IMR-90 (cell line): ENCODE measurements at regions not wholly inside any gene's neighbourhood (a gene's known extent, or its start where the extent isn't known, plus 50 kb on each side); places are given as distances from the start of the nearest gene placed in this dataset.

Experiments used
- ATAC-seq: fragments of 200-7000 bp; cut with Tn5 transposase; 2 replicates; pipeline ENCODE4 v1.9.1; 2020; ENCODE audit warnings: low read depth, mild to moderate bottlenecking, moderate library complexity
- BruUV-seq: library from RNA; stranded (reverse); fragments of 400-500 nt; replicated peaks from 2 replicates; lab custom pipeline; 2021; lab: Mats Ljungman, UMichigan
- CTCF ChIA-PET: fragments of 300-600 bp; formaldehyde crosslinking; extraction: SDS; loops from one replicate; lab custom pipeline; 2021; ENCODE audit warnings: antibody characterized with exemption; lab: Yijun Ruan, JAX
- POLR2A ChIA-PET: fragments of 300-600 bp; sonication (Branson Sonifier 250); formaldehyde crosslinking; loops from one replicate; lab custom pipeline; 2022; ENCODE audit warnings: antibody characterized with exemption; ENCODE audit not compliant: unreplicated experiment; lab: Charles Lee
- DNase-seq: peaks from one replicate; pipeline ENCODE4 v3.0.0; 2013
- H2AFZ ChIP-seq: replicated peaks from 2 replicates; pipeline ENCODE3; 2013; ENCODE audit warnings: low read length, mild to moderate bottlenecking; ENCODE audit not compliant: poor library complexity
- H2AK5ac ChIP-seq: 2 replicates; pipeline ENCODE4 v1.6.1; 2013; ENCODE audit warnings: low read depth, low read length, inconsistent platforms
- H2AK9ac ChIP-seq: replicated peaks from 2 replicates; pipeline ENCODE3; 2013; ENCODE audit warnings: mild to moderate bottlenecking, low read depth, low read length, moderate library complexity; ENCODE audit not compliant: poor library complexity
- H2BK120ac ChIP-seq: 2 replicates; pipeline ENCODE4 v1.6.1; 2013; ENCODE audit warnings: low read depth, low read length, inconsistent platforms
- H2BK15ac ChIP-seq: 3 replicates; pipeline ENCODE4 v1.6.1; 2013; ENCODE audit warnings: low read depth, low read length, inconsistent platforms
- H2BK20ac ChIP-seq: 2 replicates; pipeline ENCODE4 v1.6.1; 2013; ENCODE audit warnings: low read depth, mild to moderate bottlenecking, inconsistent platforms, low read length, moderate library complexity
- H2BK5ac ChIP-seq: 2 replicates; pipeline ENCODE4 v1.6.1; 2013; ENCODE audit warnings: mild to moderate bottlenecking, low read depth, low read length, inconsistent platforms; ENCODE audit not compliant: poor library complexity, severe bottlenecking
- H3K14ac ChIP-seq: replicated peaks from 2 replicates; pipeline ENCODE4 v1.6.1; 2013; ENCODE audit warnings: low read depth, low read length, inconsistent platforms
- H3K18ac ChIP-seq: 2 replicates; pipeline ENCODE4 v1.6.1; 2013; ENCODE audit warnings: low read depth, low read length, control low read depth
- H3K23ac ChIP-seq: 2 replicates; pipeline ENCODE4 v1.6.1; 2013; ENCODE audit warnings: low read depth, low read length, inconsistent platforms
- H3K27ac ChIP-seq: 2 replicates; pipeline ENCODE4 v1.5.1; 2013; ENCODE audit warnings: mild to moderate bottlenecking, control low read depth, low read length; ENCODE audit not compliant: insufficient read depth
- H3K27me3 ChIP-seq: 2 replicates; pipeline ENCODE4 v1.6.1; 2013; ENCODE audit warnings: low read length; ENCODE audit not compliant: control insufficient read depth, insufficient read depth
- H3K36me3 ChIP-seq: 2 replicates; pipeline ENCODE4 v1.6.1; 2013; ENCODE audit warnings: low read length, mixed read lengths; ENCODE audit not compliant: control insufficient read depth, insufficient read depth
- H3K4ac ChIP-seq: 2 replicates; pipeline ENCODE4 v1.6.1; 2013; ENCODE audit warnings: low read depth, low read length, inconsistent platforms
- H3K4me1 ChIP-seq: 2 replicates; pipeline ENCODE4 v1.6.1; 2013; ENCODE audit warnings: low read length, mixed read lengths; ENCODE audit not compliant: control insufficient read depth, insufficient read depth
- H3K4me2 ChIP-seq: 2 replicates; pipeline ENCODE4 v1.6.1; 2013; ENCODE audit warnings: low read depth, mild to moderate bottlenecking, control low read depth, low read length, moderate library complexity
- H3K4me3 ChIP-seq: 2 replicates; pipeline ENCODE4 v1.5.1; 2013; ENCODE audit warnings: low read depth, mild to moderate bottlenecking, control low read depth, low read length, moderate library complexity; ENCODE audit not compliant: insufficient read depth
- H3K56ac ChIP-seq: 2 replicates; pipeline ENCODE4 v1.6.1; 2013; ENCODE audit warnings: low read length, inconsistent platforms; ENCODE audit not compliant: insufficient read depth; ENCODE audit errors: extremely low read depth
- H3K79me1 ChIP-seq, 2 experiments: 2 replicates each; pipeline ENCODE4 v1.6.1; 2013; ENCODE audit warnings: low read length in 2 of 2, inconsistent platforms in 1 of 2, low read depth in 1 of 2
- H3K9ac ChIP-seq: 2 replicates; pipeline ENCODE4 v1.6.1; 2013; ENCODE audit warnings: low read depth, low read length, control low read depth
- H3K9me1 ChIP-seq: 2 replicates; pipeline ENCODE4 v1.6.1; 2013; ENCODE audit warnings: low read length, inconsistent platforms; ENCODE audit not compliant: insufficient read depth
- H3K9me3 ChIP-seq: 2 replicates; pipeline ENCODE4 v1.6.1; 2013; ENCODE audit warnings: low read length; ENCODE audit not compliant: control insufficient read depth, insufficient read depth
- H4K20me1 ChIP-seq: 2 replicates; pipeline ENCODE4 v1.6.1; 2013; ENCODE audit warnings: low read length, inconsistent platforms; ENCODE audit not compliant: insufficient read depth
- H4K5ac ChIP-seq: 2 replicates; pipeline ENCODE4 v1.6.1; 2013; ENCODE audit warnings: mild to moderate bottlenecking, low read depth, low read length, control low read depth
- H4K8ac ChIP-seq, 2 experiments: 2 replicates each; pipeline ENCODE4 v1.6.1; 2013; ENCODE audit warnings: low read depth in 2 of 2, low read length in 2 of 2, control low read depth in 1 of 2, inconsistent platforms in 1 of 2
- H4K91ac ChIP-seq: 2 replicates; pipeline ENCODE4 v1.6.1; 2013; ENCODE audit warnings: low read depth, low read length, inconsistent platforms; ENCODE audit not compliant: insufficient read depth
- BHLHE40 ChIP-seq: fragments of 150-350 bp; IDR thresholded peaks from 2 replicates; pipeline ENCODE4 v1.6.1; 2016; ENCODE audit warnings: mild to moderate bottlenecking, low read depth, low read length
- CEBPB ChIP-seq: IDR thresholded peaks from 2 replicates; pipeline ENCODE4 v1.6.1; 2012; ENCODE audit warnings: low read depth, low read length, improper control_type of control experiment
- CHD1 ChIP-seq: IDR thresholded peaks from 2 replicates; pipeline ENCODE4 v1.6.1; 2012; ENCODE audit warnings: low read depth, low read length, improper control_type of control experiment
- FOS ChIP-seq: fragments of 150-350 bp; IDR thresholded peaks from 2 replicates; pipeline ENCODE4 v1.6.1; 2016; ENCODE audit warnings: low read depth, low read length
- MAFK ChIP-seq: IDR thresholded peaks from 2 replicates; pipeline ENCODE4 v1.6.1; 2012; ENCODE audit warnings: low read depth, low read length, improper control_type of control experiment
- MAZ ChIP-seq: IDR thresholded peaks from 2 replicates; pipeline ENCODE4 v1.6.1; 2012; ENCODE audit warnings: low read depth, mild to moderate bottlenecking, low read length, improper control_type of control experiment, moderate library complexity, borderline replicate concordance
- MXI1 ChIP-seq: IDR thresholded peaks from 2 replicates; pipeline ENCODE4 v1.6.1; 2012; ENCODE audit warnings: low read depth, mild to moderate bottlenecking, low read length, moderate library complexity, borderline replicate concordance
- NFE2L2 ChIP-seq: fragments of 150-350 bp; IDR thresholded peaks from 2 replicates; pipeline ENCODE4 v1.6.1; 2016; ENCODE audit warnings: low read depth, mild to moderate bottlenecking, low read length
- POLR2A ChIP-seq: IDR thresholded peaks from 2 replicates; pipeline ENCODE4 v1.6.1; 2012; ENCODE audit warnings: mild to moderate bottlenecking, low read depth, low read length
- RAD21 ChIP-seq: IDR thresholded peaks from 2 replicates; pipeline ENCODE4 v1.6.1; 2012; ENCODE audit warnings: low read length, improper control_type of control experiment
- WGBS, 2 experiments: methylation state at CpG; one replicate each; pipeline versions ENCODE4 v1.1.5 to v1.1.7; 2013; ENCODE audit warnings: missing lambda C conversion rate in 2 of 2; ENCODE audit not compliant: insufficient read length in 1 of 2; ENCODE audit errors: extremely low coverage in 2 of 2; 5-methylcytosine and 5-hydroxymethylcytosine counted together
- dilution Hi-C: fragments of 300-500 bp; cut with HindIII; formaldehyde crosslinking; loops from one replicate; pipeline ENCODE4 v1.14.3; 2018; ENCODE audit warnings: low sequenced_read_pairs; ENCODE audit not compliant: unreplicated experiment
- in situ Hi-C: fragments of 300-500 bp; cut with MboI; formaldehyde crosslinking; loops from 3 replicates; pipeline ENCODE4 v1.14.3; 2019; ENCODE audit warnings: low sequenced_read_pairs, inconsistent platforms, mixed read lengths
- intact Hi-C: fragments of 100-400 bp; cut with micrococcal nuclease; formaldehyde crosslinking; loops from 2 replicates; pipeline ENCODE4 v1.10.0; 2022
- TF ChIP-seq, protein P1 (sequence below): fragments of 150-350 bp; IDR thresholded peaks from 2 replicates; pipeline ENCODE4 v1.6.1; 2017; ENCODE audit warnings: mild to moderate bottlenecking, antibody characterized with exemption, low read length, low read depth
- TF ChIP-seq, protein P2 (sequence below): fragments of 150-350 bp; IDR thresholded peaks from 2 replicates; pipeline ENCODE4 v1.6.1; 2016; ENCODE audit warnings: low read depth, mild to moderate bottlenecking, low read length, moderate library complexity, borderline replicate concordance

DNA sequence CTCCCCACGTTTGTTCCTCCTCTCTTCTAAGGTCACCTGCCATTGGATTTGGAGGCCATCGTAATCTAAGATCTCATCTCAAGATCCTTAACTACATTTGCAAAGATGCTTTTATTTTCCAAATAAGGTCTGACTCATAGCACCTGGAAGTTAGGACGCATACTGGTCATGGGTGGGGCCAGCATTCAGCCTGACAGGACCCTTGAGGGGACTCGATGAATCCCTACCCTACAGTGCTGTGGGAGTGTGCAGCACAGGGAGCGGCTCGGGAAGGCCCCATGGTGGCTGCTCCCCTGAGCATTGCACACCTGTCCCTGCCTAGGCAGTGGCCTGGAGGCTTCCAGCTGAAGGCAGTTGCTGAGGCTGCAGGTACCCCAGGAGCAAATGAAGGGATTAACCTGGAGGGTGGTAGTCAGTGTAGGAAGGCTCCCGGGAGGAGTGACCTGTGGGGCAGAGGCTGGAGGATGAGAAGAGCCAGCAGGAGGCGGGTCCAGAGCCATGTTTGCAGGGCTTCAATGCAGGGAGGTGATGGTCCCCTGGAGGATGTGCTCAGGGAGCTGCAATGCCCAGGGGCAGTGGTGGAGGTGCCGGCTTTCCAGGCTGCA, 362.2 kb downstream of the CTTN start:
- dilution Hi-C loops = no loop called here
- Histone ChIP-seq H3K4me3 (no peak overlapping the region), H2AFZ (no peak overlapping the region), H3K14ac (no peak overlapping the region), H3K56ac (no peak overlapping the region), H2BK20ac (no peak overlapping the region), H4K20me1 (no peaks in the 10 kb centered on the region; the same call in none of the 2 replicates), H2BK120ac (no peak overlapping the region), H3K4me2 (no peak overlapping the region), H3K9ac (no peak overlapping the region), H2AK5ac (no peak overlapping the region), H3K23ac (no peak overlapping the region), H3K9me1 (no peaks in the 10 kb centered on the region), H3K18ac (no peak overlapping the region), H4K8ac (no peak overlapping the region), H3K4ac (no peak overlapping the region), H3K4me1 (no peaks in the 10 kb centered on the region), H2BK5ac (no peak overlapping the region), H3K79me1 (no peaks in the 10 kb centered on the region), H3K27me3 (no peaks in the 10 kb centered on the region; the same call in 1 of the 2 replicates), H4K91ac (no peak overlapping the region), H3K27ac (no peak overlapping the region), H3K9me3 (peaks cover 2% of the 10 kb centered on the region; the same call in 1 of the 2 replicates), H2AK9ac (no peak overlapping the region), H4K5ac (no peak overlapping the region), H3K36me3 (no peaks in the 10 kb centered on the region), H2BK15ac (no peak overlapping the region)
- POLR2A ChIA-PET = no interaction called here
- intact Hi-C loops = no loop called here
- 40% methylated on average over 2 of the region's 9 CpGs; no CpG with 5 or more reads in 1 of the 2 experiments for WGBS, 2 experiments
- CTCF ChIA-PET = no interaction called here
- no TSS peak for BruUV-seq
- DNase-seq (no peak), ATAC-seq (no peak)
- no peak for TF ChIP-seq POLR2A
- no peak for TF ChIP-seq RAD21
- TF ChIP-seq, protein P1, sequence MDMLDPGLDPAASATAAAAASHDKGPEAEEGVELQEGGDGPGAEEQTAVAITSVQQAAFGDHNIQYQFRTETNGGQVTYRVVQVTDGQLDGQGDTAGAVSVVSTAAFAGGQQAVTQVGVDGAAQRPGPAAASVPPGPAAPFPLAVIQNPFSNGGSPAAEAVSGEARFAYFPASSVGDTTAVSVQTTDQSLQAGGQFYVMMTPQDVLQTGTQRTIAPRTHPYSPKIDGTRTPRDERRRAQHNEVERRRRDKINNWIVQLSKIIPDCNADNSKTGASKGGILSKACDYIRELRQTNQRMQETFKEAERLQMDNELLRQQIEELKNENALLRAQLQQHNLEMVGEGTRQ = no peak
- TF ChIP-seq BHLHE40 = no peak
- no peak for TF ChIP-seq MAFK
- TF ChIP-seq, protein P2, sequence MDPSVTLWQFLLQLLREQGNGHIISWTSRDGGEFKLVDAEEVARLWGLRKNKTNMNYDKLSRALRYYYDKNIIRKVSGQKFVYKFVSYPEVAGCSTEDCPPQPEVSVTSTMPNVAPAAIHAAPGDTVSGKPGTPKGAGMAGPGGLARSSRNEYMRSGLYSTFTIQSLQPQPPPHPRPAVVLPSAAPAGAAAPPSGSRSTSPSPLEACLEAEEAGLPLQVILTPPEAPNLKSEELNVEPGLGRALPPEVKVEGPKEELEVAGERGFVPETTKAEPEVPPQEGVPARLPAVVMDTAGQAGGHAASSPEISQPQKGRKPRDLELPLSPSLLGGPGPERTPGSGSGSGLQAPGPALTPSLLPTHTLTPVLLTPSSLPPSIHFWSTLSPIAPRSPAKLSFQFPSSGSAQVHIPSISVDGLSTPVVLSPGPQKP = no peak
- TF ChIP-seq MAZ = no peak
- TF ChIP-seq NFE2L2 = no peak
- no peak for TF ChIP-seq CEBPB
- no peak for TF ChIP-seq FOS
- TF ChIP-seq MXI1 = no peak
- TF ChIP-seq CHD1 = no peak
- in situ Hi-C loops = no loop called here
